A673 (cell line): ENCODE measurements at regions not wholly inside any gene's neighbourhood (a gene's known extent, or its start where the extent isn't known, plus 50 kb on each side); places are given as distances from the start of the nearest gene placed in this dataset.

Experiments
- CTCF ChIP-seq: fragments of 300-800, 200-600 bp; sonication (generic); conservative IDR thresholded peaks from 2 replicates; pipeline ENCODE4 v1.5.1; 2017; ENCODE audit warnings: low read depth, mild to moderate bottlenecking, antibody characterized with exemption, low read length, moderate library complexity, mixed read lengths
- EZH2 ChIP-seq: fragments of 200-600 bp; sonication (generic); IDR thresholded peaks from 2 replicates; pipeline ENCODE4 v1.6.1; 2017; ENCODE audit warnings: borderline replicate concordance, low read depth, mild to moderate bottlenecking, mixed read lengths, antibody characterized with exemption, low read length; ENCODE audit not compliant: poor library complexity, severe bottlenecking

GRCh38 chr16:59459806-59460205 lies 725.7 kb upstream of the GOT2 start:
- TF ChIP-seq CTCF (no peak), EZH2 (no peak)
